Esophagus muscularis mucosa (tissue), 4 donors: ENCODE measurements at regions not wholly inside any gene's neighbourhood (a gene's known extent, or its start where the extent isn't known, plus 50 kb on each side); places are given as distances from the start of the nearest gene placed in this dataset.

ENCODE experiments used
- DNase-seq: peaks from one replicate; pipeline ENCODE4 v3.0.0-alpha.2; 2017; ENCODE audit errors: extremely low spot score
- H3K27ac ChIP-seq, 4 donors: fragments of 200-600 bp; sonication (generic); replicated peaks in 1 of 4; 1 replicate in 3 of 4; 2 replicates in 1 of 4; pipeline ENCODE4 v1.5.1; 2016 to 2019; ENCODE audit warnings: mild to moderate bottlenecking in 1 of 4
- H3K27me3 ChIP-seq, 4 donors: fragments of 200-600 bp; sonication (generic); one replicate each; pipeline versions ENCODE4 v1.5.1 to v1.6.0; 2016 to 2019
- H3K36me3 ChIP-seq, 4 donors: fragments of 200-600 bp; sonication (generic); one replicate each; pipeline ENCODE4 v1.5.1; 2016 to 2019
- H3K4me1 ChIP-seq, 4 donors: fragments of 200-600 bp; sonication (generic); one replicate each; pipeline ENCODE4 v1.5.1; 2016 to 2019
- H3K4me3 ChIP-seq, 4 donors: fragments of 200-600 bp; sonication (generic); 1 replicate in 2 of 4; 2 replicates in 2 of 4; pipeline ENCODE4 v1.5.1; 2016 to 2019; ENCODE audit warnings: mild to moderate bottlenecking in 4 of 4, moderate library complexity in 1 of 4
- H3K9me3 ChIP-seq, 4 donors: fragments of 200-600 bp; sonication (generic); 1 replicate in 3 of 4; 2 replicates in 1 of 4; pipeline ENCODE4 v1.5.1; 2016 to 2019
- CTCF ChIP-seq, 3 experiments: fragments of 200-600 bp in 2 of 3; fragments of 450-650 bp in 1 of 3; sonication (generic) in 2 of 3; IDR thresholded peaks; one replicate each; pipeline ENCODE4 v1.5.1; 2017 to 2019; ENCODE audit warnings: antibody characterized with exemption in 3 of 3, mild to moderate bottlenecking in 2 of 3, moderate library complexity in 1 of 3
- EP300 ChIP-seq: sonication (generic); formaldehyde crosslinking; IDR thresholded peaks from one replicate; pipeline ENCODE4 v1.6.1; 2017; ENCODE audit warnings: antibody characterized with exemption
- POLR2A ChIP-seq: fragments of 450-650 bp; IDR thresholded peaks from one replicate; pipeline ENCODE4 v1.6.1; 2017; ENCODE audit warnings: antibody characterized with exemption, moderate library complexity, mild to moderate bottlenecking, low read depth
- POLR2AphosphoS5 ChIP-seq, 2 donors: sonication (generic); formaldehyde crosslinking; IDR thresholded peaks; one replicate each; pipeline ENCODE4 v1.6.1; 2017; ENCODE audit warnings: antibody characterized with exemption in 2 of 2
- WGBS: methylation state at CpG from one replicate; pipeline ENCODE4 v1.1.5; 2018; 5-methylcytosine and 5-hydroxymethylcytosine counted together
- intact Hi-C: fragments of 100-400 bp; cut with DNase I; formaldehyde crosslinking; loops from one replicate; pipeline ENCODE4 v1.15.1; 2023

GRCh38 chr4:154944996-154945395, 163.9 kb downstream of the RBM46 start:
- intact Hi-C loops: no loop called here
- no peak overlapping the region for H3K4me3 ChIP-seq
- no peaks in the 10 kb centered on the region for H3K27me3 ChIP-seq
- no peaks in the 10 kb centered on the region for H3K36me3 ChIP-seq
- TF ChIP-seq POLR2AphosphoS5 (IDR thresholded peaks at IDR 0.05): no peak
- no peak for TF ChIP-seq EP300
- TF ChIP-seq POLR2A: no peak
- no peak for TF ChIP-seq CTCF (IDR thresholded peaks at IDR 0.05)
- H3K4me1 ChIP-seq: no peaks in the 10 kb centered on the region
- H3K9me3 ChIP-seq: no peaks in the 10 kb centered on the region
- H3K27ac ChIP-seq: no peak overlapping the region
- DNase-seq: no peak
- 81% methylated on average over 4 of the region's 4 CpGs for WGBS

GRCh38 chr4:154946113-154946512, 165.0 kb downstream of the RBM46 start:
- no peak overlapping the region for H3K27ac ChIP-seq
- no peak overlapping the region for H3K4me3 ChIP-seq
- H3K36me3 ChIP-seq: no peaks in the 10 kb centered on the region
- no peaks in the 10 kb centered on the region for H3K4me1 ChIP-seq
- intact Hi-C loops: no loop called here
- H3K27me3 ChIP-seq: no peaks in the 10 kb centered on the region
- no peak for TF ChIP-seq POLR2A
- TF ChIP-seq POLR2AphosphoS5 (IDR thresholded peaks at IDR 0.05): no peak
- TF ChIP-seq CTCF (IDR thresholded peaks at IDR 0.05): no peak
- TF ChIP-seq EP300: no peak
- H3K9me3 ChIP-seq: no peaks in the 10 kb centered on the region
- DNase-seq: no peak
- WGBS: 49% methylated on average over 2 of the region's 2 CpGs

DNA sequence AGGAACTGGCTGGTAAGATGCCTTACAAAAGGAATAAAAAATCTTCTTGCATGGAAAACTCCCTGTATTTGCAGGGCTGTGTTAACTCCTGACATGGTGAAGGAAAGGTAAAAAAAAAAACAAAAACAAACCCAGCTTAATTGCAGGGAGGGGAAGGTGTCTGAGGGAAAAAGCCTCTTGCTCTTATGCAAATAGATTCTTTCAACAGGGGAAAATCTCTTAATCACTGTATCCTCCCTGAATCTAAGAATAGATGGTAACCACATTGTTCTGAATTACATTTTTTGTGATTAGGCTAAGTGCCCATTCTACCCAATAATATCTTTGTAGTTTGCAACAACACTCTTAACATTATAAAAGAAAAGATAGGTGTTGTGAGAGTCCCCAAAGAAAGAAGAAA, 172.6 kb downstream of the RBM46 start:
- H3K27me3 ChIP-seq: no peaks in the 10 kb centered on the region
- H3K27ac ChIP-seq: no peak overlapping the region
- no peak for TF ChIP-seq POLR2AphosphoS5 (IDR thresholded peaks at IDR 0.05)
- TF ChIP-seq POLR2A: no peak
- no peak for TF ChIP-seq EP300
- TF ChIP-seq CTCF (IDR thresholded peaks at IDR 0.05): no peak
- intact Hi-C loops: no loop called here
- H3K36me3 ChIP-seq: no peaks in the 10 kb centered on the region
- H3K4me3 ChIP-seq: no peak overlapping the region
- H3K9me3 ChIP-seq: no peaks in the 10 kb centered on the region
- DNase-seq: no peak
- H3K4me1 ChIP-seq: peaks cover 0 to 3% (median 1%) of the 10 kb centered on the region in 4 donors

DNA sequence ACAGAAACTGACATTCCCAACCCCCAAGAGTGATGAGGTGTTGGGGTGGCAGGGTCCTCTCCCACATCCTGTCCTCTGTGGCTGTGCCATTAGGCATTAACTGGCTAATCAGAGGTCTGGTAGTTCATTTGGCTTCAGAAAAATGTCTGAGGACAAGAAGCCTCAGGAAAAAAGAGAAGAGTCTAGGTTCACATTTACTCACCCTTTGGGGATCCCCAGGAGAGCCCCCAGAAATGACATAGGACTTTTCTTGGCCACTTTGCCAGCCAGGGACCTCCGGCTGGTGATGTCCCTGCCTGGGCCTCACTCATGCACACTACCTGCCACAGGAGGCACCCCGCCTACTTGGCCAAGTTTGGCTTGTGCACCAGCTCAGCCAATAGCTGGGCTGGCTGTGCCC, 173.0 kb downstream of the RBM46 start:
- 100% methylated on average over 1 of the region's 2 CpGs for WGBS
- Histone ChIP-seq H3K4me1 (peaks cover 0 to 6% (median 6%) of the 10 kb centered on the region in 4 donors), H3K36me3 (no peaks in the 10 kb centered on the region), H3K4me3 (no peak overlapping the region), H3K27me3 (no peaks in the 10 kb centered on the region), H3K9me3 (no peaks in the 10 kb centered on the region), H3K27ac (no peak overlapping the region)
- no peak for DNase-seq
- intact Hi-C loops: no loop called here
- TF ChIP-seq CTCF (IDR thresholded peaks at IDR 0.05) (no peak), EP300 (no peak), POLR2A (no peak), POLR2AphosphoS5 (IDR thresholded peaks at IDR 0.05) (no peak)

GRCh38 chr4:154958121-154958520, 177.0 kb downstream of the RBM46 start:
- no peak overlapping the region for H3K4me3 ChIP-seq
- intact Hi-C loops: no loop called here
- peaks cover 3 to 10% (median 7%) of the 10 kb centered on the region in 4 donors for H3K4me1 ChIP-seq
- no peak overlapping the region for H3K27ac ChIP-seq
- DNase-seq: no peak
- no peaks in the 10 kb centered on the region for H3K27me3 ChIP-seq
- no peak for TF ChIP-seq CTCF (IDR thresholded peaks at IDR 0.05)
- no peak for TF ChIP-seq POLR2A
- no peak for TF ChIP-seq POLR2AphosphoS5 (IDR thresholded peaks at IDR 0.05)
- no peak for TF ChIP-seq EP300
- H3K9me3 ChIP-seq: no peaks in the 10 kb centered on the region
- H3K36me3 ChIP-seq: no peaks in the 10 kb centered on the region
